Gastroesophageal sphincter (tissue), 3 donors: ENCODE measurements at regions not wholly inside any gene's neighbourhood (a gene's known extent, or its start where the extent isn't known, plus 50 kb on each side); places are given as distances from the start of the nearest gene placed in this dataset.

Source experiments
- CTCF ChIP-seq, 4 experiments: fragments of 200-600 bp in 2 of 4; fragments of 450-650 bp in 2 of 4; sonication (generic) in 1 of 4; IDR thresholded peaks; one replicate each; pipeline ENCODE4 v1.5.1; 2017 to 2019; ENCODE audit warnings: antibody characterized with exemption in 4 of 4, mild to moderate bottlenecking in 2 of 4, moderate library complexity in 2 of 4
- POLR2AphosphoS5 ChIP-seq: sonication (generic); formaldehyde crosslinking; IDR thresholded peaks from one replicate; pipeline ENCODE4 v1.6.1; 2017; ENCODE audit warnings: antibody characterized with exemption

GRCh38 chr2:106969777-106970176, 83.8 kb upstream of the ST6GAL2 start:
- TF ChIP-seq CTCF (IDR thresholded peaks at IDR 0.05) (no peak), POLR2AphosphoS5 (no peak)
